NCI-H2029 (cell line): ENCODE measurements at regions not wholly inside any gene's neighbourhood (a gene's known extent, or its start where the extent isn't known, plus 50 kb on each side); places are given as distances from the start of the nearest gene placed in this dataset.

Experiments
- DNase-seq: peaks from one replicate; lab custom pipeline; 2025; lab: John Stamatoyannopoulos, UW

GRCh38 chr18:56545464-56545863, 92.9 kb downstream of the TXNL1 start:
- DNase-seq: no peak

GRCh38 chr18:56542476-56542875, 95.9 kb downstream of the TXNL1 start:
- DNase-seq: no peak

DNA sequence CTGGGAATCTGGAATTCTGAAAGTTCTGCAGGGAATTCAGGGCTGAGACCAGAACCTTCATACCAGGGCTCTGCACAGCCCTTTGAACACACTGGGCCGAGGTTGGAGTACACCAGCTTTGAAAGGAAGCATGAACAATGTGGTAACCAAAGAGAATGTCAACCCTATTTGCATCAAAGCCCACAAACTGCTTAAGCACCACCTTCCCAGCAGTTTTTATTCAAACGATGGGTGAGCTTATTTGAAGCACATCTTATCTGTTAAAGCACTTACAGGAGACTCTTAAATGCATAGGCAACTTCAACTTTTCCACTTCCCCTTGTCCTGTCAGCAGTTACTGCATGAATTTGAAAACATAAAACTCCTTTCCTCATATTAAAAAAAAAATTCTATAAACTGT, 96.6 kb downstream of the TXNL1 start:
- no peak for DNase-seq

DNA sequence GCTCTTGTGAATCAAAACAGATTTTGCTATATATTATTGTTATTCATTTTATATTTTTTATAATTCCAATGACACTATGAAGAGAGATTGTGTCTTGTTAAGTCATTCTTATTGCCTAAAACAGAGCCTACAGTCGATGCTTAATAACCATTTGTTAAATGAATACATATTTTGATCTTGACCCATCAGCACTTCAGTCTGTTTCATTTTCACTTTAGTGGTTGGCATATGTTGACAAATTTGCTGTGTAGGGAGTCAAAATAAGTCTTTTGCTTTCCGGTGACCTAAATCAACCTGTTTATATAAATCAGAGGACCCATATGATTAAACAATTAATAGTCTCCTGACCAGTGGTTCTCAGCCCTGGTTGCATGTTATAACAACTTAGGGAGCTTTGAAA, 97.1 kb downstream of the TXNL1 start:
- DNase-seq: no peak

DNA sequence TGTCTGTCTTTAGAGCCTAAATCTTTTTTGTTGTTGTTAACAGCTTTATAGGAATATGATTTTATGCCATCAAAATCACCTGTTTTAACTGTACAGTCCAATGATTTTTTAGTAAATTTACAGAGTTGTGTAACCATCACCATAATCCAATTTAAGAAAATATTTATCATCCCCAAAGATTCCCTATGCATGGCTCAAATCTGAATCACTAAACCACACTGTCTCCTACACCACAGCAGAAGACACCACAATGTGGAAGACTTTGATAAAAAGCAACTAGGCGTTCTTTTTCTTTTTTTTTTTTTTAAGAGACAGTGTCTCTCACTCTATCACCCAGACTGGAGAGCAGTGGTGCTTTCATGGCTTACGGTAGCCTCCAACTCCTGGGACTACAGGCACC, 99.6 kb downstream of the TXNL1 start:
- no peak for DNase-seq

- DNase-seq: no peak
These were observed 106.1 kb downstream of the TXNL1 start for GRCh38 chr18:56532176-56532840.

- no peak for DNase-seq
These were observed 115.6 kb downstream of the TXNL1 start for GRCh38 chr18:56522816-56523215.

DNA sequence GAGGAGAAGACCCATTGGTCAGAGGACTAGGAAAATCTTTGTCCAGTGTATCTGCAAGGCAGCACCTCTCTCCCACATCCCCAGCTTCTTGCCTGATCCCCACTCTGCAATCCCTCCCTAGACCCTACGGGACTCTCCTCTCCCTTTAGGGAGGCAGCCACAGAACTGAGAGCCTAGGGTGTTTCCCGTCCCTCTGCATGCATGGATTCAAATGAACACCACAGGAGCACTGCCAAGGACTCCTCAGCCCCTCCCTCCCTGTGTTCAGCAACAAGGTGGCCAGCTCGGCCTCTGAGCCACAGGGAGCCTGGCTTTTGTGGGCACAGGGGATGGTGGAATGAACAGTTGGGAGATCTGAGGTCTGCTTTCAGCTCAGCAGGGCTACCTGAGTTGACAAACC, 117.1 kb downstream of the TXNL1 start:
- DNase-seq: no peak

DNA sequence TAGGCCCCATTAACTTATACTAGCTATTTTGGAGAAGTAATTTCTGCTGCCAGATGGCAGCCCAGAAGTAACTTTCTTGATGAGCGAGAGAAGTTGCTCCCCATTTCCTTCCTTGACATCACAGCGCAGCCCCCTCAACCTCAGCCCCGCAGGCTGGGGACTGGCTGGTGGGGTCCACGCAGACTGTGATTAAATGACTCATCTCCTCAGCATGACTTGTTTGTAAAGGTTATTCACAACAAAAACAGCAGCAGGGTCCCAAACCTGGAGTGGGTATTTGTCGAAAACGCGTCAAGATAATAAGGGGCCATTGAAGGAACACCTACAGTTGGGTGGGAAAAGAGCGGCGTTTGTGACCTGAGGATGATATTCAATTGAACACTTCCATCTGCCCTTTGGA, 120.6 kb downstream of the TXNL1 start:
- DNase-seq: no peak

DNA sequence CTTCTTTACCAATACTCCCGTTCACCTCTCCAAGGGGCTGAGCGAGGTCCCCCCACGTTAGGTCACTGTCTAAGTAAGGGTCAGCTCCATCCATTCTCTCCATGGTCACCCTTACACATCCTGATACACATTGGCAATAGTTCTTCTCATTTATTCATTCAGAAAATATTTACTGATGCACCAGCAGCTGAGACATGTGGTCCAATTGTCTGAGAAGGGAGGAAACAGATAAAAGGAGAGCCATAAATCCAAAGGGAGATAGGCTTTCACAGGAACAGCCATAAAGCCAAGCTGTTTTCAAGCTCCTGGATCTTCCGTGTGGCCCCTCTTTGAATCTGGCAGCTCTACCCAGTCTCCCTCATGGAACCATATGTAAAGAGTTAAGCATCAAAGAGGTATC, 121.2 kb downstream of the TXNL1 start:
- no peak for DNase-seq

DNA sequence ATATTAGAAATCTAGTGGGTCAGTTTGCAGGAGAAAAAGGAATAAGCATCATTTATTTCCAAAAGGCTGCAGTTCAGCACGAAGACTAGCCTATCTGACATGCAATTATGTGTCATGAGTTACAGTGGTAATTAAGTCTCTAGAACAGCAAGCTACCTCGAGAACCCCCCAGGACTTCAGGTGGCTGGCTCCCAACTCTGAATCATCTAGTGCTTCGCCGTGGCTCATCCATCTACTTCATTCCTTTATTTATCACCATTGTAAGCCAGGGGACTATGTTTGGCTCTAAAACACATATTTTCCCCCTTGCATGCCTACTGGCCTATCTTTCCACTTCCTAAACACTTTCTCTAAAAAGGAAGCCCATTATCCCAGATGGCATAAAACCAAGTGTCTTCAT, 121.6 kb downstream of the TXNL1 start:
- DNase-seq: no peak

DNA sequence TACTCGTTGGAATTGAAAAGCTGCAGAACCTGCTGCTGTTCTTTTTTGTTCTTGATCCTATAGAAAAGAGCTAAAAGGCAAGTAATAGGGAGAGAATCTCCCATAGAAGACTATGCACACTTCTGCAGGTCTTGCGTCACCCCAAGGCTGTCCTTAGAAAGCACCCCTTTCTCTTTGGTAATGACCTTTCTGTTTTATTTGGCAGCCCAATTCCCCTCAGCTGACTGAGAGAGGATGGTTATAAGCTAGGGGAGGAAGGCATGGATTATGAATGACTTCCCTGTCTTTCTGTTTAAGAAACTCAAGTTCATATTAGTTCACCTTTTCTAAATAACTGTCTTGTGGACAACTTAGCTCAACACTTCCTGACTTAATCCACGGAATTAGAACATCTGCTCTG, 122.9 kb downstream of the TXNL1 start:
- no peak for DNase-seq

DNA sequence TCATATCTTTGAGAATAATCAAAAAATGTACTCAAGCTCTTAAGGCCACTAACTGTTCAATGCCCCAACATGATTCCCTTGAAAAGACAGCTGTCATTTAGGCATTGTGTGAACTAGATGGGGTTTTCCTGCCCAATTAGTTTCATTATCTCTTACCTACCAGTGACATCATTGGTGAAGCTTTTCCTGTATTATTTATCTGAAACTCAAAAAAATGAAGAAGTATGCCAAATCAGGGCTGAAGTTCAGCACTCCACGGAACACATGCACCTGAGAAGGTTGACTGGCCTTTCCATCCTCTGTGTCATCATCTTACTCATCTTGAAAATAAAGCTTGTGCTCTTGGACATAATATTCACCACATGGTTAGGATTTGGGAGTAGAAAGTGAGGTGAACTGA, 126.4 kb downstream of the TXNL1 start:
- DNase-seq: no peak

GRCh38 chr18:56510108-56510507, 128.3 kb downstream of the TXNL1 start:
- DNase-seq: no peak

DNA sequence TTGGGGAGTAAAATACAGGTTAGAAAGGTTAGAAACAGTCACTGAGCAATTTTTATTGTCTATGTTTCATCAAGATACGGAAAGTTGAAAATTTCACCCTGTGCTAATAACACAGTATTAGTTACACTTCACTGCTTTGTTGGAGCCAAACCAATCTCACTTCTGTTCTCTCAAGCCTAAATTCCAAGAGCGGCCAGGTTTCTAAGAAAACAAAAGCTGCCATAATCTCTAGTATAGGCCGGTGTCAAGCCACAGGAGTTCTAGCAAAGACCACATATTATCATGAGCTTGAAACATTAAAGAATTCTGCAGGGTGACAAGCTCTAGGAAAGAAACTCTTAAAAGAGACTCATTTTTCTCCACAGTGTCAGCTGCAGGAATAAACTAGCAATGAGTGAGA, 128.7 kb downstream of the TXNL1 start:
- no peak for DNase-seq

DNA sequence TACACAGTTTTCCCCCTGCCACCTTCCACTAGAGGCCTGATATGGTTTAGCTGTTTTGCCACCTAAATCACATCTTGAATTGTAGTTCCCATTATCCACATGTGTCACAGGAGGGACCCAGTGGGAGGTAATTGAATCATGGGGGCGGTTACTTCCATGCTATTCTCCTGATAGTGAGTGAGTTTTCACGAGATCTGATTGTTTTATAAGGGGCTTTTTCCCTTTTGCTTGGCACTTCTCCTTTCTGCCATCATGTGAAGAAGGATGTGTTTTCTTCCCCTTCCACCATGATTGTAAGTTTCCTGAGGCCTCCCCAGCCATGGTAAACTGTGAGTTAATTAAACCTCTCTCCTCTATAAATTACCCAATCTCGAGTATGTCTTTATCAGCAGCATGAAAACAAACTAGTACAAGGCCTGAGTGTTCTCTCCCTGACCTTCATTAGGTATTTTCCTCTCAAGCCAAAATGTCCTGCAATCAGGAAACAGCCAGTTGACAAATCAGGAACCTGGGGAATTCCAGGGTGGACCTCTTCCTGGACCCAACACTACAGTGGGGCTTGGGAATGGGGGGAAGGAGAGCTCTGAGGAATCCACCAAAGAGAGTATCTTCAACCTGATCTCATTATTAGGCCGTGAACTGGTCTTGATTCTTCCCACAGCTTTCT, 129.9 kb downstream of the TXNL1 start:
- DNase-seq: no peak

- no peak for DNase-seq
These were observed 132.4 kb downstream of the TXNL1 start for GRCh38 chr18:56505971-56506370.

GRCh38 chr18:56505293-56505692, 133.1 kb downstream of the TXNL1 start:
- no peak for DNase-seq

- no peak for DNase-seq
These were observed 136.5 kb downstream of the TXNL1 start for GRCh38 chr18:56501896-56502295.

GRCh38 chr18:56495884-56496283, 142.5 kb downstream of the TXNL1 start:
- no peak for DNase-seq

GRCh38 chr18:56493531-56493930, 144.9 kb downstream of the TXNL1 start:
- DNase-seq: no peak

GRCh38 chr18:56492136-56492535, 146.3 kb downstream of the TXNL1 start:
- no peak for DNase-seq

- no peak for DNase-seq
These were observed 147.4 kb downstream of the TXNL1 start for GRCh38 chr18:56490942-56491341.

DNA sequence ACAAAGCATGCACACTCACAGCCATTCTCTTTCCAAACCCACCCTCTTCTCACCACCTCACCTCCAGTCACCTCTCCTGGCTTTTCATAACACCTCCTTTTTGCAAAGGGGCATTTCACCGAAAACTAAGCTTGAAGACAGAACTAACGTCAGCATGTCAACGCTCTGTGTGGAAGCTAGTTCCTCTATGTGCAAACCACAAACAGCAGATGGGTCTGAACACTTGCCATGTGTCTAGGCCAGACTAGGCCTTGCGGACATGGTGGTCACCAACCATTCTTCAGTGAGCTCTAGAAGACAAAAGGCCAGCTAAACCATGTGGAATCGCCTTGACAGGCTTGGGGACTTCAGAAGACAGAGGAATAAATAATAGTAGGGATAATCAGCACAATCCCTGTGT, 148.5 kb downstream of the TXNL1 start:
- DNase-seq: no peak
